Endodermal cell (in vitro differentiated cells): ENCODE measurements at regions not wholly inside any gene's neighbourhood (a gene's known extent, or its start where the extent isn't known, plus 50 kb on each side); places are given as distances from the start of the nearest gene placed in this dataset.

Experiments used
- DNase-seq: peaks from one replicate; pipeline ENCODE4 v3.0.0-alpha.2; 2017
- H3K27ac ChIP-seq: 2 replicates; pipeline ENCODE4 v1.5.1; 2013; ENCODE audit warnings: mild to moderate bottlenecking, low read depth, low read length, moderate library complexity
- H3K27me3 ChIP-seq: 2 replicates; pipeline ENCODE4 v1.6.1; 2013; ENCODE audit warnings: mild to moderate bottlenecking, low read length, moderate library complexity; ENCODE audit not compliant: insufficient read depth, control insufficient read depth, poor library complexity, severe bottlenecking
- H3K36me3 ChIP-seq: 2 replicates; pipeline ENCODE4 v1.7.0; 2013; ENCODE audit warnings: mild to moderate bottlenecking, low read length, moderate library complexity; ENCODE audit not compliant: control insufficient read depth, insufficient read depth
- H3K4me1 ChIP-seq: one replicate; pipeline ENCODE4 v1.7.0; 2013; ENCODE audit warnings: low read length; ENCODE audit not compliant: control insufficient read depth, insufficient read depth
- H3K4me3 ChIP-seq: 2 replicates; pipeline ENCODE4 v1.5.1; 2013; ENCODE audit warnings: mild to moderate bottlenecking, low read length, moderate library complexity
- H3K9ac ChIP-seq: 2 replicates; pipeline ENCODE4 v1.6.1; 2013; ENCODE audit warnings: mild to moderate bottlenecking, low read length, moderate library complexity; ENCODE audit not compliant: poor library complexity, severe bottlenecking; ENCODE audit errors: extremely low read depth
- H3K9me3 ChIP-seq: 2 replicates; pipeline ENCODE4 v1.6.1; 2013; ENCODE audit warnings: mild to moderate bottlenecking, low read length, moderate library complexity; ENCODE audit not compliant: control insufficient read depth
- H3K27ac Mint-ChIP-seq: 2 replicates; pipeline ENCODE4 v1.8.0; 2020; ENCODE audit warnings: mixed read lengths
- H3K27me3 Mint-ChIP-seq: 2 replicates; pipeline ENCODE4 v1.8.0; 2021; ENCODE audit warnings: mild to moderate bottlenecking, mixed read lengths; ENCODE audit not compliant: insufficient read depth
- H3K36me3 Mint-ChIP-seq: 2 replicates; pipeline ENCODE4 v1.8.0; 2020; ENCODE audit warnings: low read depth, mixed read lengths
- H3K4me1 Mint-ChIP-seq: 2 replicates; pipeline ENCODE4 v1.8.0; 2020; ENCODE audit warnings: mixed read lengths
- H3K4me3 Mint-ChIP-seq: 2 replicates; pipeline ENCODE4 v1.8.0; 2020; ENCODE audit warnings: mild to moderate bottlenecking, moderate library complexity, mixed read lengths
- H3K9me3 Mint-ChIP-seq: 2 replicates; pipeline ENCODE4 v1.8.0; 2020; ENCODE audit warnings: mild to moderate bottlenecking, mixed read lengths
- CTCF ChIP-seq: fragments of 200-600 bp; sonication (generic); conservative IDR thresholded peaks from 2 replicates; pipeline ENCODE4 v1.5.0; 2021; ENCODE audit warnings: antibody characterized with exemption, mild to moderate bottlenecking
- WGBS, 2 experiments: methylation state at CpG; one replicate each; pipeline versions ENCODE4 v1.1.5 to v1.1.7; 2013; ENCODE audit warnings: missing lambda C conversion rate in 2 of 2, mixed read lengths in 1 of 2; ENCODE audit not compliant: insufficient coverage in 1 of 2, insufficient read length in 1 of 2; 5-methylcytosine and 5-hydroxymethylcytosine counted together

- WGBS, 2 experiments = 83 to 90% methylated on average over 5 of the region's 5 CpGs
- H3K27ac ChIP-seq = no peak overlapping the region
- no peaks in the 10 kb centered on the region for H3K4me1 ChIP-seq
- Mint-ChIP-seq H3K27me3 (no peaks in the 10 kb centered on the region), H3K4me1 (peaks cover 2% of the 10 kb centered on the region), H3K9me3 (no peaks in the 10 kb centered on the region), H3K36me3 (no peaks in the 10 kb centered on the region), H3K4me3 (no peak overlapping the region), H3K27ac (no peak overlapping the region)
- H3K27me3 ChIP-seq = no peaks in the 10 kb centered on the region
- no peaks in the 10 kb centered on the region for H3K9me3 ChIP-seq
- no peak overlapping the region for H3K4me3 ChIP-seq
- no peak for DNase-seq
- H3K9ac ChIP-seq = no peak overlapping the region
- H3K36me3 ChIP-seq = no peaks in the 10 kb centered on the region
- no peak for TF ChIP-seq CTCF
These were observed 184.5 kb upstream of the HEY2 start for GRCh38 chr6:125564941-125565340.

- no peaks in the 10 kb centered on the region for H3K27me3 Mint-ChIP-seq
- H3K27ac Mint-ChIP-seq = no peak overlapping the region
- H3K27ac ChIP-seq = no peak overlapping the region
- no peak overlapping the region for H3K4me3 ChIP-seq
- H3K27me3 ChIP-seq = no peaks in the 10 kb centered on the region
- no peaks in the 10 kb centered on the region for H3K36me3 ChIP-seq
- no peaks in the 10 kb centered on the region for H3K4me1 ChIP-seq
- DNase-seq = no peak
- H3K9me3 Mint-ChIP-seq = no peaks in the 10 kb centered on the region
- no peaks in the 10 kb centered on the region for H3K36me3 Mint-ChIP-seq
- H3K9me3 ChIP-seq = no peaks in the 10 kb centered on the region
- no peak for TF ChIP-seq CTCF
- H3K4me3 Mint-ChIP-seq = no peak overlapping the region
- H3K9ac ChIP-seq = no peak overlapping the region
- peaks cover 2% of the 10 kb centered on the region for H3K4me1 Mint-ChIP-seq
- 86 to 100% methylated on average over 1 of the region's 1 CpG for WGBS, 2 experiments
These were observed 182.0 kb upstream of the HEY2 start for GRCh38 chr6:125567407-125567806.

- Histone ChIP-seq H3K9ac (no peak overlapping the region), H3K4me1 (no peaks in the 10 kb centered on the region), H3K4me3 (no peak overlapping the region), H3K36me3 (no peaks in the 10 kb centered on the region), H3K9me3 (no peaks in the 10 kb centered on the region), H3K27me3 (no peaks in the 10 kb centered on the region), H3K27ac (no peak overlapping the region)
- H3K9me3 Mint-ChIP-seq = no peaks in the 10 kb centered on the region
- DNase-seq = no peak
- no peak for TF ChIP-seq CTCF
- H3K27ac Mint-ChIP-seq = no peak overlapping the region
- H3K36me3 Mint-ChIP-seq = no peaks in the 10 kb centered on the region
- peaks cover 2% of the 10 kb centered on the region for H3K4me1 Mint-ChIP-seq
- no peaks in the 10 kb centered on the region for H3K27me3 Mint-ChIP-seq
- WGBS, 2 experiments = 100% methylated on average over 1 to 3 of the region's 4 CpGs
- H3K4me3 Mint-ChIP-seq = no peak overlapping the region
These were observed 180.8 kb upstream of the HEY2 start for GRCh38 chr6:125568609-125569008.
